T-helper 1 cell (primary cell): ENCODE measurements at regions not wholly inside any gene's neighbourhood (a gene's known extent, or its start where the extent isn't known, plus 50 kb on each side); places are given as distances from the start of the nearest gene placed in this dataset.

Experiments
- DNase-seq, 5 donors: peaks; one replicate each; pipeline ENCODE4 v3.0.0-alpha.2; 2012 to 2020

- peak in 1 of 5 donors; percentile 72 for DNase-seq
Observed at GRCh38 chr4:26074712-26075430, 160.9 kb downstream of the SMIM20 start.

GRCh38 chr4:26075583-26075982, 161.6 kb downstream of the SMIM20 start:
- peak in 1 of 5 donors; percentile 36 for DNase-seq

GRCh38 chr4:26076000-26076587, 162.1 kb downstream of the SMIM20 start:
- peak in 1 of 5 donors; percentile 89 for DNase-seq

- DNase-seq: peak in 1 of 5 donors; percentile 24
Observed at GRCh38 chr4:26076896-26077295, 162.9 kb downstream of the SMIM20 start.

- no peak for DNase-seq
Observed at GRCh38 chr4:26077756-26078155, 163.7 kb downstream of the SMIM20 start.

GRCh38 chr4:26080870-26081628, 167.0 kb downstream of the SMIM20 start:
- no peak for DNase-seq

GRCh38 chr4:26081795-26082498, 167.9 kb downstream of the SMIM20 start:
- peak in 1 of 5 donors; percentile 65 for DNase-seq

GRCh38 chr4:26082565-26082964, 168.5 kb downstream of the SMIM20 start:
- no peak for DNase-seq

GRCh38 chr4:26083987-26084386, 170.0 kb downstream of the SMIM20 start:
- peak in 1 of 5 donors; percentile 38 for DNase-seq

- DNase-seq: no peak
Observed at GRCh38 chr4:26084414-26084813, 170.4 kb downstream of the SMIM20 start.

GRCh38 chr4:26085551-26085950, 171.5 kb downstream of the SMIM20 start:
- no peak for DNase-seq

- DNase-seq: no peak
Observed at GRCh38 chr4:26086621-26087441, 172.8 kb downstream of the SMIM20 start.

- DNase-seq: peak in 1 of 5 donors; percentile 34
Observed at GRCh38 chr4:26088433-26088928, 174.5 kb downstream of the SMIM20 start.

GRCh38 chr4:26093551-26093950, 179.5 kb downstream of the SMIM20 start:
- no peak for DNase-seq

GRCh38 chr4:26094076-26094475, 180.1 kb downstream of the SMIM20 start:
- no peak for DNase-seq

- no peak for DNase-seq
Observed at GRCh38 chr4:26094911-26095310, 180.9 kb downstream of the SMIM20 start.

GRCh38 chr4:26099967-26100366, 185.9 kb downstream of the SMIM20 start:
- no peak for DNase-seq

GRCh38 chr4:26101011-26101410, 187.0 kb downstream of the SMIM20 start:
- DNase-seq: no peak

- DNase-seq: no peak
Observed at GRCh38 chr4:26104056-26104685, 190.2 kb downstream of the SMIM20 start.

GRCh38 chr4:26105337-26105736, 191.3 kb downstream of the SMIM20 start:
- no peak for DNase-seq
